ENCODE measurements at regions not wholly inside any gene's neighbourhood (a gene's known extent, or its start where the extent isn't known, plus 50 kb on each side); places are given as distances from the start of the nearest gene placed in this dataset.

- DNase-seq (ENCODE audit: low read depth): peak; percentile 47
- no peak for TF ChIP-seq CTCF (conservative IDR thresholded peaks at IDR 0.05; ENCODE audit: control insufficient read depth, insufficient read depth, low read depth, low read length)
- no peak overlapping the region for H3K4me3 ChIP-seq (ENCODE audit: control insufficient read depth, low read depth, low read length)
Measured at GRCh38 chr2:217267758-217268157, 407.9 kb upstream of the TNP1 start.

- no peak for DNase-seq (ENCODE audit: low read depth)
- no peak overlapping the region for H3K4me3 ChIP-seq (ENCODE audit: control insufficient read depth, low read depth, low read length)
- no peak for TF ChIP-seq CTCF (conservative IDR thresholded peaks at IDR 0.05; ENCODE audit: control insufficient read depth, insufficient read depth, low read depth, low read length)
Measured at GRCh38 chr2:217263756-217264155, 403.9 kb upstream of the TNP1 start.

- H3K4me3 ChIP-seq (ENCODE audit: control insufficient read depth, low read depth, low read length): no peak overlapping the region
- no peak for DNase-seq (ENCODE audit: low read depth)
- no peak for TF ChIP-seq CTCF (conservative IDR thresholded peaks at IDR 0.05; ENCODE audit: control insufficient read depth, insufficient read depth, low read depth, low read length)
Measured at GRCh38 chr2:217262911-217263310, 403.0 kb upstream of the TNP1 start.

GRCh38 chr2:217261452-217261851, 401.6 kb upstream of the TNP1 start:
- TF ChIP-seq CTCF (conservative IDR thresholded peaks at IDR 0.05; ENCODE audit: control insufficient read depth, insufficient read depth, low read depth, low read length): no peak
- H3K4me3 ChIP-seq (ENCODE audit: control insufficient read depth, low read depth, low read length): no peak overlapping the region
- DNase-seq (ENCODE audit: low read depth): no peak

GRCh38 chr2:217260441-217261115, 400.7 kb upstream of the TNP1 start:
- TF ChIP-seq CTCF (conservative IDR thresholded peaks at IDR 0.05; ENCODE audit: control insufficient read depth, insufficient read depth, low read depth, low read length): no peak
- DNase-seq (ENCODE audit: low read depth): no peak
- no peak overlapping the region for H3K4me3 ChIP-seq (ENCODE audit: control insufficient read depth, low read depth, low read length)

GRCh38 chr2:217258170-217258569, 398.3 kb upstream of the TNP1 start:
- no peak for DNase-seq (ENCODE audit: low read depth)
- TF ChIP-seq CTCF (conservative IDR thresholded peaks at IDR 0.05; ENCODE audit: control insufficient read depth, insufficient read depth, low read depth, low read length): no peak
- no peak overlapping the region for H3K4me3 ChIP-seq (ENCODE audit: control insufficient read depth, low read depth, low read length)

- no peak for TF ChIP-seq CTCF (conservative IDR thresholded peaks at IDR 0.05; ENCODE audit: control insufficient read depth, insufficient read depth, low read depth, low read length)
- no peak overlapping the region for H3K4me3 ChIP-seq (ENCODE audit: control insufficient read depth, low read depth, low read length)
- DNase-seq (ENCODE audit: low read depth): no peak
Measured at GRCh38 chr2:217256251-217256650, 396.4 kb upstream of the TNP1 start.
